Activated CD4-positive, CD25-positive, alpha-beta regulatory T cell (primary cell): ENCODE measurements at regions not wholly inside any gene's neighbourhood (a gene's known extent, or its start where the extent isn't known, plus 50 kb on each side); places are given as distances from the start of the nearest gene placed in this dataset.
"Not testable (repeated sequence)": the region's sequence is repeated elsewhere in the genome, so short reads cannot be mapped to it uniquely, and the experiment has no call there.

Source experiments
- DNase-seq, 4 experiments: peaks; one replicate each; lab custom pipeline; 2025; lab: John Stamatoyannopoulos, UW

DNA sequence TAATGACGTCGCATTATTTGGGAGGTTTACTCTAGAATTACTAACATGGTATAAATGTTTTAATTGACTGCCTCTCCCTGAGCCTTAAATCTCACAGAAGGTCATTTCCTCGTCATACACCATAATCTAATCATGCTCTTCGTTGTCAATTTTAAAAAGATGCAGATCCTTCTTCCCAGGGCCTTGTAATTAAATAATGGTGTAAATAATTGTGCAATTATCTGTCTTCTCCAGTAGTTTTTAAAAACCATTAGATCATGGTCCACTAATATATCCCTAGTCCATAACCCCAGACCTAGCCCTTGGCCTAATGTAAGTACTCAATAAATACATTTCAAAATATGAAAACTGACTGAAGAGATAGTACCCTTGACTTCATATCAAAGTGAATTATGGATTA lies 181.5 kb upstream of the GNAI1 start:
- DNase-seq, result no peak

DNA sequence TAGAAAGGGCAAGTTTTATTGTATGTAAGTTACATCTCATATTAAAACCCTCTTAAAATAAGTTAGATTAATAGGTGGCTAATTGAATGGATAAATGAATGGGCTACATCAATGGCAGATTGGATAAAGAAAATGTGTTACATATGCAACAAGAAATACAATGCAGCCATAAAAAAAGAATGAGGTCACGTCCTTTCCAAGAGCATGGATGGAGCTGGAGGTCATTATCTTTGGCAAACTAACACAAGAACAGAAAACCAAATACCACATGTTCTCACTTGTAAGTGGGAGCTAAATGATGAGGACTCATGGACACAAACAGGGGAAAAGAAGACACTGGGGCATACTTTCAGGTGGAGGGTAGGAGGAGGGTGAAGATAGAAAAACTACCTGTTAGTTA lies 182.2 kb upstream of the GNAI1 start:
- DNase-seq, result no peak

DNA sequence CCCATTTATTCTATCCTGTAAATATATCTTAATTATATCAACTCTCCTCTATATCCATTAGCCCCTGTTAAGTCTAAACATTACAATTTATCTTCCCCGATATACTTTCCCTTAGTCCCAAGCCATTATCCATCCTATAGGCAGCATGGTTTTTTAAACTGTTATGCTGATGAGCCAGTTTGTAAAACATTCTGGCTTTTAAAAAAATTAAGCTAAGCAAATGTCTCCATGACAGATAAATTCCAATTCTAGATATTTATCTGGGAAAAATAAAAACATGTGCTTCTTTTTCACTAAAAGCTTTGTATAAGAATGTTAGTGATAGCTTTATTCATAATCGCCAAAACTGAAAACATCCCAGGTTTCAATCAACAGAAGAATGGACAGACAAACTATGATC lies 183.2 kb upstream of the GNAI1 start:
- no peak for DNase-seq

DNA sequence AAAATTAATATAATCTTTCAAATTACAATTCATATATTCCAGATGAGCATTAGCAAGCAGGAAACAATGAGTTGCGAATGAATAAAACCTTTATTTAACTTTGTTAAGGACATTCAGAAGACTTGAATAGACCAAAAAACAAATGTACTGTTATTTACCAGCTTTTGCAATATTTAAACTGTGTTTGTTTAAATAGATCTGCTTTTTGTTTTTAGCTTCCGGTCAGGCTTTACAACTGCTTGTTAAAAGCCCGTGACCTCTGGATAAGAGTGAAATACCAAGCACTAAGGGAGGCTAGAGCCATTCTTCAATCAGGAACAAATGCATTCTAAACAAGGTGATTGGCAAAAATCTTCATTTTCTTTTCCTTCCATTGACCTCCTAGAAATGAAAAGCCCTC lies 184.9 kb upstream of the GNAI1 start:
- no peak for DNase-seq

DNA sequence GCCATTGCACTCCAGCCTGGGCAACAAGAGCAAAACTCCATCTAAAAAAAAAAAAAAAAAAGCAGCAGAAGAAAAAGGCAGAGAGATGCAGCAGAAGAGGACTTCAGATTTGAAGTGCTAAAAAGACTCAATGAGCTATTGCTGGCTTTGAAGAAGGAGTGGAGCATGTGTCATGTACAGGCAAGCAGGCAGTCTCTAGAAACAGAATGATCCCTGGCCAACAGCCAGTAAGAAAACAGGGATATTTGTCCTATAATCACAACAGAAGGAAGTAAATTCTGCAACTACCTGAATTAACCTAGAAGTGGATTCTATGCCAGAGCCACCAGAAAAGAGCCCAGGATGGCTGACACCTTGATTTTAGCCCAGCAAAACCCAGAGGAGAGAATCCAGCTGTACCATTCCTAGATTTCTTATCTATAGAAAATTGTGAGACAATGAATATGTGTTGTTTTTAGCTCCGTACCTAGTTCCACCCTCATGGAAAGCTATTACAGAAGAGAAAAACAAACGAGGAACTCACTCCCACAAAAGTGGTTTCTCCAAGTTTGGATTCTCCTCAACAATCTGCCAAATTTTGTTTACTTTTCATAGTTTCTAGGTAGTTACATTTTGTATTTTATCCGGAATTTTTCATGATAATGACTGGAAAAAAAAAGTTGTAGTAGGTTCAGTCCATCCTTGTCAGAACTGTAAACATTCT lies 198.2 kb upstream of the GNAI1 start:
- DNase-seq, result no peak

DNA sequence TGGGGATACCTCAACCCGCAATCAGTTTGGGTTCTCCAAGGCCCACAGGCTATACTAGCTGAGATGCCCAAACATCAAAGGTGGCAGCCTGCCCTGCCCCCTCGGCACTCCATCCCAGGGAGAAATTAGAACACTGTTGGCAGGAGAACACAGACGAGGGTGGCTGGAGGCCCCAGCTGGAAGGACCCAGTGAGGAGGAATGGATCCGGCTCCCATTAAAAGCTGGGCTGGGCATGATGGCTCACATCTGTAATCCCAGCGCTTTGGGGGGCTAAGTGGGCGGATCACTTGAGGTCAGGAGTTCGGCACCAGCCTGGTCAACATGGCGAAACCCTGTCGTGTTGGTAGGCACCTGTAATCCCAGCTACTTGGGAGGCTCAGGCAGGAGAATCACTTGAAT lies 199.9 kb upstream of the GNAI1 start:
- no peak for DNase-seq

DNA sequence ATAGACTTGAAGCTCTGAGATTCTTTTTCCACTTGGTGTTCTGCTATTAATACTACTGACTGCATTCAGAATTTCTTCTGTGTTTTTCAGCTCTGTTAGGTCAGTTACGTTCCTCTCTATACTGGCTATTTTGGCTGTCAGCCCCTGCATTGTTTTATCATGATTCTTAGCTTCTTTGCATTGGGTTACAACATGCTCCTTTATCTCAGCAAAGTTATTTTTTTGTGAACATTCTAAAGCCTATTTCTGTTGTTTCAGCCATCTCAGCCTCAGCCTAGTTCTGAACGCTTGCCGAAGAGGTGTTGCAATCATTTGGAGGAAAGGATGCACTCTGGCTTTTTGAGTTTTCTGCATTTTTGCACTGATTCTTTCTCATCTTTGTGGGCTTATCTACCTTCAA lies 201.5 kb upstream of the GNAI1 start:
- DNase-seq, result no peak

DNA sequence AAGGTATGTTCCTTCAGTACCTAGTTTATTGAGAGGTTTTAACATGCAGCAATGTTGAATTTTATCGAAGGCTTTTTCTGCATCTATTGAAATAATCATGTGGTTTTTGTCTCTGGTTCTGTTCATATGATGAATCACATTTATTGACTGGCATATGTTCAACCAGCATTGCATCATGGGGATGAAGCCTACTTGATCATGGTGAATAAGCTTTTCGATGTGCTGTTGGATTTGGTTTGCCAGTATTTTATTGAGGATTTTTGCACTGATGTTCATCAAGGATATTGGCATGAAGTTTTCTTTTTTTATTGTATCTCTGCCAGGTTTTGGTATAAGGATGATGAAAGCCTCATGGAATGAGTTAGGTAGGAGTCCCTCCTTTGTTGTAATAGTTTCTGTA lies 204.0 kb upstream of the GNAI1 start:
- DNase-seq, result no peak

DNA sequence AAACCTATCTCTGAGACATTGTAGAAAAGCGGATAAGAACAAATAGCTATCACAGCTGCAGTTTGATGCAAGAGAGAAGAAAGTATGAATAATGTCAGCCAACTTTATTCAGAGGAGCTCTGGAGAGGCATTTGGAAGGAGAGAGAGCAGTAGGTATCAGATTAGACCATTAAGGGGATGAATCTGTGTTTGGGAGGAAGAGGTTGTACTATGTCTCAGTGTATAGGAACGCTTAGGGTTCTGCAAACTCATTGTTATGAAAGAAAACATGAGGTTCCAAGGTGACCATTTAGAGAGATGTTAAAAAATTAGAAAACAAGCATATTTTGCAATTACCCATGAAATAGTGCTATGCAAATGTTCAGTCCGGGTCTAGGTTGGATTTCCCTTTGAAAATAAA lies 207.5 kb upstream of the GNAI1 start:
- no peak for DNase-seq

DNA sequence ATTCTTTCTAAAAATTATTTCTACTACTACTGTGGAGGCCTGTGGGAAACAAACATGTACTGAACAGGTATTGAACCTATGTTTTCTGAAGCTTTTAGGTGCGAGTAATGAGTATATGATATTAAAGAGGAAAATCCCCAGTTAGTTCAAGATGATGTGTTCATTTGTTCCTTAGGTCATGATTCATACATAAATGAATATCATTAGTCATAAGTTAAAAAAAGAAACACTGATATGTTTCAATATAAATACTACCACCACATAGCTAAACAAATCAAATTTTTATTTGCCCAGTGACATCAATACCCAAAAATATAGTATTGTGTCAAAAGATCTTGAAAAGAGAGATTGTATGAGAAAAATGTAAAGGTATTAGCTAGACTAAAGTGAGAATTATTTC lies 210.7 kb upstream of the GNAI1 start:
- no peak for DNase-seq

DNA sequence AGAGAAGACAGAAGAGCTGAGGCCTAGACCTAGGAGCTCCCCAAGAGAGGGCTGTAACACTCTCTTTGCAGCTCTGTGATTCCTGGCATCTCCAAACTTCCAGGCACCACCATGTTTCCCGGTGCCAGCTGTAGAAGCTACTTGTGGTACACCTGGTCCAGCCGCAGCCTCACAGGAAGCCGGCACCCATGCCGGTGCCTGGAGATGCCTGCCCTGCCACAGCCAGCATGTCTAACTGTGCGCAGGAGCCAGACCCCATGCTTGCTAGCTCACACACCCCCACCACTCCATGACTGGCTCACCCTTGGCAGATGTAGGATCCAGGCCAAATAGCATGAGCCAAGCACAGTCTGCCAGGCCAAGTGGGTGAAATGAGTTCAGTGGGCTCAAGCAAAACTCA lies 211.7 kb upstream of the GNAI1 start:
- no peak for DNase-seq

DNA sequence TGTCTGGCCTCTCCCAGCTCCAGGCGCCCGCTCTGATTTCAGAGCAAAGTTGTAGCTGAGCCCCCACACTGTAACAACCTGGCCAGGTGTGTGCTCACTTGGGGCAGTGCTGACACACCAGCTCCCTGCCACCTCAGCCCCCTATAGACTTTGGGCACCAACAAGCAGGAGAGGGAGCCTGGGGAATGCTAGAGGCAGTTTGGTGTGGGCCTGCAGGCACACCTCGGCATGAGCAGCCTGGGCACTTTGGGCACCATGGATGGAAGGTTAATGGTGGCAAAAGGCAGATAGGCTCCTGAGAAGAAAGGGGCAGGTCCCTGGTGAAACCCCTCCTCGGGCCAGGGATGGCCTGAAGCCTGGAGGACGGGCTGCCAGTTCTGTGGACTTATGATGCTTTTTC lies 212.7 kb upstream of the GNAI1 start:
- DNase-seq, result no peak

DNA sequence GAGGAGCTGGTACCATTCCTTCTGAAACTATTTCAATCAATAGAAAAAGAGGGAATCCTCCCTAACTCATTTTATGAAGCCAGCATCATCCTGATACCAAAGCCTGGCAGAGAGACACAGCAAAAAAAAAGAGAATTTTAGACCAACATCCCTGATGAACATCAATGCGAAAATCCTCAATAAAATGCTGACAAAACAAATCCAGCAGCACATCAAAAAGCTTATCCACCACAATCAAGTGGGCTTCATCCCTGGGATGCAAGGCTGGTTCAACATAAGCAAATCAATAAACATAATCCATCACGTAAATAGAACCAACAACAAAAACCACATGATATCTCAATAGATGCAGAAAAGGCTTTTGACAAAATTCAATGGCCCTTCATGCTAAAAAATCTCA lies 216.0 kb upstream of the GNAI1 start:
- DNase-seq, result not testable (repeated sequence)

DNA sequence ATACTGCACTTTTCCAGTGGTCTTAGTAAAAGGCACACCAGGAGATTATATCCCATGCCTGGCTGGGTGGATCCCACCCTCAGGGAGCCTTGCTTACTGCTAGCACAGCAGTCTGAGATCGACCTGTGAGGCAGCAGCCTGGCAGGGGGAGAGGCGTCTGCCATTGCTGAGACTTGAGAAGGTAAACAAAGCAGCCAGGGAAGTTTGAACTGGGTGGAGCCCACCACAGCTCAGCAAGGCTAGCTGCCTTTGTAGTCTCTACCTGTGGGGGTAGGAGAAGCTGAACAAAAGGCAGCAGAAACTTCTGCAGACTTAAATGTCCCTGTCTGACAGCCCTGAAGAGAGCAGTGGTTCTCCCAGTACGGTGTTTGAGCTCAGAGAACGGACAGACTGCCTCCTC lies 219.3 kb upstream of the GNAI1 start:
- DNase-seq, result not testable (repeated sequence)

DNA sequence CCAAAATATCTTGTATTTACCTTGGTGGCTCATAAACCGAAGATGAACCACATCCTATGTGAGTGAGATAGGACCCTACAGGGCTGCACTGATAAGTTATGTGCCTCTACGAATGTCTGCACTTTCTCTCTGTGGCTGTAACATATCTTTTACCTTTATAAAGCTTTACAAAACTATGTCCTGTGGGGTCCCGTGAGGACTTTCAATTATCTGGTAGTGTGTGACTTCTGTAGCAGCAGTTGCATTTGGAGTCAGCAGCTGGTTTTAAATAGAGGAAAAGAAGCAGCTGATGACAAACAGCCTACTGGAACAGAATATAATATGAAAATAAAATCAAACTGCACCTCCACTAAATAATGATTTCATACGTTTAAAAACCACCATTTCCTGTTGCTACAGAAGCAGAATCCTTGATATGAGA lies 222.4 kb upstream of the GNAI1 start:
- DNase-seq, result no peak

DNA sequence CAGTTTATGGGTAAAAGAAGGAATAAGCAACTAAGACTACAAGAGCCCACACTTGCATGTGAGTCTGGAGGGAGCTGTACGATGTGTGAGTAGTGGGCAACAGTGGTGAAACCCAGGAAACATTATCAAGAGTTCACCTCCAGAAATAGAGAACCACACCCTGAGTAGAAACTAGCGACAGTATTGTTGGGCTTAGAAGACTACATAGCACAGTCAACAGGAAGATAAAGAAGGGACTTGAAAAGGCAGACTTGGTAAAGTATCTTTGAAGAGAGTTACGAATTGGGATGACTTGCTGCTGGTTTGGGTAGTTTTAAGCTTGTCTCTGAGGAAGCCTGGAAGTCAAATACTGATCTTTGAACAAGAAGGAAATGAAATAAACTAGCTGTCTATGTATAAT lies 223.2 kb upstream of the GNAI1 start:
- no peak for DNase-seq

DNA sequence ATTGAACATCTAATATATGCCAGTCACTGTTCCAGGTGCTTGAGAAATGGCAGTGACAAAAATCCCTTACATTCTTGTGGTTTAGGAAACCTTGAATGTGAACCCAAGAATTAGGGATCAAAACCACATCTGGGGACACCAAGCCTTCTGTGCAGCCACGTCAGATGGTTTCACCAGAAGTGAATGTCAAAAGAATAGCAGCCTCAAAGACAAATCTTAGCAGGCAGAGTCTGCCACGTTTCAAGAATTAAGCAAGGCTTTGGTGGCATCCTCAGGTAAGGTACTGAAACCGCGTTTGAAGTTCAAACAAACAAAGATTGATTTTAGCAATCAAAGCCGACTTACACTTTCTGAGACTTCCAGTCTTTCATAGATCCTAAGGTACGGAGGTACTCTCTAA lies 225.5 kb upstream of the GNAI1 start:
- no peak for DNase-seq

DNA sequence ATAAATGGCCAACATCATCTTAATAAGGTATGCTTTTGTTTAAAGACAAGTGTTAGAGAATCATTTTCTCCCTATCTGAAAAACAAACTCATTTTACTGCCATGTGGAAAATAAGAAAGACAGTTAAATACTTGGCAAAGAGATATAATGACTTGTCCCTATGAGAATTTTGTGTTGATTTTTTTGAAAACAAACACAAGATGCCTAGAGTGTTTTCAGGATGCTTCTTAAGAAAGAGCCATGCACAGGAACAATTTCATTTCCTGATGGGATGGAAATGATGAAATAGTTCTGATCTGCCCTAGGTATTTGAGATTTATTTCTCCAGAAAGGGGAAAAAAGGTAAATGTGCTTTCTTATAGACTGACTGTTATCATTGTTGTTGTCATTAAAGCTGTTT lies 237.5 kb upstream of the GNAI1 start:
- no peak for DNase-seq

DNA sequence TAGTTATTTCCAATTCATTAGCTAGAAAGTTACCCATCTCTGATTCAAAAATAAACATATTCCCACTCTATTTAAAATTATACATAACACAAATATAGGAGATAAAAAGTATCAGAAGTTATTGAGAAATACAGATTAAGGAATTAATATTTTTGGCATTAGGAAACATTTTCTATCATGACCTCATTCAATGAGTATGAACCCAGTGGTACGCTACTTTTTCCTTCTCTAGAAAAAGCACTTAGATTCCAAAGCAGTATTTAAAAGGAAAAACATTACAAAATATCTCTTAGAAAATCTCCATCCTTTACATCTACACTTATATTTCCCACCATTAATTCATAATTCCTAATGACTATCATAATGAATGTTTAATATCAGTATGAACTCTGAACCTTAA lies 240.6 kb upstream of the GNAI1 start:
- no peak for DNase-seq

DNA sequence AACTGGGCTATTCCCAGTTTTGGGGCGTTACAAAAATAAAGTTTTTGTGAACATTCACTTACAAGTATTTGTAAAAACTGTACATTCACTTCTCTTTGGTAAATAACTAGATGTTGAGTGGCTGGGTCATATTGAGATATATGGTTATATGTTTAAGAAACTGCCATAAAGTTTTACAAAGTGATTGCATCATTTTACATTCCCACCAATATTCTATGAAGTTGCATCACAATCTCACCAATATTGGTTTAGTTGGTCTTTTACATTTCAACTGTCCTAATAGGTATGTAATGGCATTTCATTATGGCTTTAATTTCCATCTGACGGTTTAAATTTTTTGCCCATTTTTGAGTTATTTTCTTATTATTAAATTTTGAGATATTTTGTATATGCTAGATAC lies 251.7 kb upstream of the GNAI1 start:
- no peak for DNase-seq

DNA sequence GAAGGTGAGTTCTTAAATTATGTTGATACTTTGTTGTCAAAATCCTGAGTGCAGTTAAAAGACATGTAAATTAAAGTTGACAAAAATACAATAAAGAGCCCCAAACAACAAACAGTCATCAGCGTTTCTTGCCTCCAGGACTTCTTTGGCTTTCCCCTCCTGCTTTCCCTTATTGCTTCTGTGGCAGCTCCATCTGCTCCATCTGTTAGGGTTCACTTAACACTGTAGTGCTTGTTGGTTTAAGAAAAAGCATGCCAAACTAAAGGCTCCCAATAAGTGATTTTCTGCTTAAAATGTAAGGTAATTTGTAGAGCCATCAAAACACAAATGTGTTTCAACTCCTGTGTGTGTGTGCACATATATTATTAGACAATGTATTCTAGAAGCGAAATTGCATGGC lies 254.3 kb upstream of the GNAI1 start:
- DNase-seq, result no peak

DNA sequence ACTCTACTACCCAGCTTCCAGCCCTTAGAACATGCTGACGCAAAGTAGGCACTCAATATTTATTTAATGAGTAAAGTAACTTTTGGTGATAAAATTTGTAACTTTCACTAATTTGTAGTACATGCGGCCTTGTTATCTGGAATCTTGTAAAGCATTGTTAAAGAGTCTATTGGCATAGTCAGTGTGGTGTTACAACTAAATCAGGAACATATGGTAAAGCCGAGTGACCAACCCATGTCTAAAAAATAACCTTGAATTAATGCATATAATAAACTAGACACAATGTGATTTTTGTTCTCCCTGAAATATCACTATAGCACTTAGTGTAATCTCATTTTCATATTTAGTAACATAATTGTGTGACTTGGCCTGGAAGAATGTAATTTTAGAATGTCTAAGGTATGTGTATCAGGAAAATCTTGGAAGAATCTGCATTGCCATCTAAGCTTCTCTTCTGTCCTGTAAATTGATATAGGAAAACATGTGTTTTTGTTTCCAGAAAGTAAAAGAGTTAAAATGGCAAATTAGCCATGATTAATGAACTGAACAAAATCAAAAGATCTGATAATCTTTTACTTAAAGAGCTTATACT lies 256.7 kb upstream of the GNAI1 start:
- no peak for DNase-seq

DNA sequence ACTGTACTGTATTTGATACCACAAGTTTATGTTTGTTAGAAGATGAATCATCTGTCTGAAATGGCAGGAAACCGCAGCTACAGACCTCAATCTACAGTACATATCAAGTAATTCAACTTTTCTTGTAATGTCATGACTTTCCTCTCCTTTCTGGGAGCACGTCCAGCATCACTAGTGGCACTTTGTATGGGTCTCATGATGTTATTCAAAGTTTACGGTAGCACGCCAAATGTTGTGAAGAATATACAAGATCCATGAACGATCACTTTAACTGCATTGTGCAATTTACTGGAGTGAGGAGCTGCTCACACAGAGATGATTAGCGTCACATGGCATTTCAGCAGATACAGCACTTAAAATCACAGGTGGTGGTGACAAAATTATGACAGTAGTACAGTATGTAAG lies 257.8 kb upstream of the GNAI1 start:
- no peak for DNase-seq

DNA sequence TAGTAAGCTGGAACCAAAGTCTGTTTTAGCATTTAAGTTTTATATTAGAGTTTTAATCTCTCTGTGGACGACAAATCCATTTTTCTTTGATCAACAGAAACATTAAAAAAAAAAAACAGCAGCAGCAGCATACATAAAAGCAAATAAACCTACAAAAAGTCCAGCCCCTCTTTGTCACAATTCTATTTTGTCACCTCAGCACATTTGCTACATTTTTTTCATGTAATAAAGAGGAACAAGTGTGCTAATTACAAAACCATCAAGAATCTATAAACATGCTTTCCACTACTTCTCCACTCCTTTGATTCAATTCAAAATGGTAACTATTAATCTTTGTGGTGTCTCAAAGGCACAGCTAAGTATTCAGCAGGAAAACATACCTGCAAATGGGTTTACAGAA lies 259.8 kb upstream of the GNAI1 start:
- no peak for DNase-seq
